ENCODE measurements at regions not wholly inside any gene's neighbourhood (a gene's known extent, or its start where the extent isn't known, plus 50 kb on each side); places are given as distances from the start of the nearest gene placed in this dataset.

- Mint-ChIP-seq H3K27ac (ENCODE audit: unreplicated experiment) (no peak overlapping the region), H3K9me3 (ENCODE audit: unreplicated experiment) (peaks cover 15% of the 10 kb centered on the region), H3K4me3 (ENCODE audit: unreplicated experiment) (no peak overlapping the region), H3K36me3 (ENCODE audit: low read depth, unreplicated experiment) (no peaks in the 10 kb centered on the region), H3K27me3 (ENCODE audit: low read depth, unreplicated experiment) (no peaks in the 10 kb centered on the region), H3K4me1 (ENCODE audit: low read depth, unreplicated experiment) (no peaks in the 10 kb centered on the region)
- H3K4me3 ChIP-seq (ENCODE audit: insufficient read depth, low read depth, low read length), result no peak overlapping the region
- FAIRE-seq (no peak), DNase-seq (ENCODE audit: low read depth) (no peak)
- no peaks in the 10 kb centered on the region for H3K4me1 ChIP-seq (ENCODE audit: insufficient read depth, low read length)
- H3K36me3 ChIP-seq (ENCODE audit: insufficient read depth, low read length), result no peaks in the 10 kb centered on the region
- no peaks in the 10 kb centered on the region for H3K79me2 ChIP-seq (ENCODE audit: insufficient read depth, low read length)
- H3K27me3 ChIP-seq (ENCODE audit: insufficient read depth, low read length), result no peaks in the 10 kb centered on the region
- TF ChIP-seq EZH2 (IDR thresholded peaks at IDR 0.05; ENCODE audit: insufficient read depth, low read length), result no peak
- no peak for TF ChIP-seq CTCF (IDR thresholded peaks at IDR 0.05; ENCODE audit: insufficient read depth, low read depth, low read length)
- H3K4me2 ChIP-seq (ENCODE audit: low read length), result no peak overlapping the region
- no peak overlapping the region for H2AFZ ChIP-seq (ENCODE audit: low read depth, low read length)
- no peaks in the 10 kb centered on the region for H3K9me3 ChIP-seq (ENCODE audit: insufficient read depth, low read depth, low read length)
- H3K9ac ChIP-seq (ENCODE audit: low read length), result no peak overlapping the region
- H3K27ac ChIP-seq (ENCODE audit: low read depth, low read length), result no peak overlapping the region
- no peaks in the 10 kb centered on the region for H4K20me1 ChIP-seq (ENCODE audit: insufficient read depth, low read length)
These were observed 94.2 kb upstream of the ENPEP start for GRCh38 chr4:110381784-110382183.

- no peak overlapping the region for H3K9ac ChIP-seq (ENCODE audit: low read length)
- no peak overlapping the region for H3K4me3 Mint-ChIP-seq (ENCODE audit: unreplicated experiment)
- H3K4me2 ChIP-seq (ENCODE audit: low read length), result no peak overlapping the region
- H3K4me1 Mint-ChIP-seq (ENCODE audit: low read depth, unreplicated experiment), result peaks cover 8% of the 10 kb centered on the region
- H3K27ac ChIP-seq (ENCODE audit: low read depth, low read length), result no peak overlapping the region
- H4K20me1 ChIP-seq (ENCODE audit: insufficient read depth, low read length), result no peaks in the 10 kb centered on the region
- FAIRE-seq (no peak), DNase-seq (ENCODE audit: low read depth) (no peak)
- TF ChIP-seq EZH2 (IDR thresholded peaks at IDR 0.05; ENCODE audit: insufficient read depth, low read length) (no peak), CTCF (IDR thresholded peaks at IDR 0.05; ENCODE audit: insufficient read depth, low read depth, low read length) (no peak)
- no peaks in the 10 kb centered on the region for H3K9me3 ChIP-seq (ENCODE audit: insufficient read depth, low read depth, low read length)
- H3K27me3 Mint-ChIP-seq (ENCODE audit: low read depth, unreplicated experiment), result no peaks in the 10 kb centered on the region
- H3K9me3 Mint-ChIP-seq (ENCODE audit: unreplicated experiment), result peaks cover 7% of the 10 kb centered on the region
- no peaks in the 10 kb centered on the region for H3K36me3 Mint-ChIP-seq (ENCODE audit: low read depth, unreplicated experiment)
- no peaks in the 10 kb centered on the region for H3K79me2 ChIP-seq (ENCODE audit: insufficient read depth, low read length)
- H3K27ac Mint-ChIP-seq (ENCODE audit: unreplicated experiment), result no peak overlapping the region
- no peaks in the 10 kb centered on the region for H3K4me1 ChIP-seq (ENCODE audit: insufficient read depth, low read length)
- H3K4me3 ChIP-seq (ENCODE audit: insufficient read depth, low read depth, low read length), result no peak overlapping the region
- no peaks in the 10 kb centered on the region for H3K27me3 ChIP-seq (ENCODE audit: insufficient read depth, low read length)
- no peak overlapping the region for H2AFZ ChIP-seq (ENCODE audit: low read depth, low read length)
- no peaks in the 10 kb centered on the region for H3K36me3 ChIP-seq (ENCODE audit: insufficient read depth, low read length)
These were observed 103.5 kb upstream of the ENPEP start for GRCh38 chr4:110372485-110372884.

DNA sequence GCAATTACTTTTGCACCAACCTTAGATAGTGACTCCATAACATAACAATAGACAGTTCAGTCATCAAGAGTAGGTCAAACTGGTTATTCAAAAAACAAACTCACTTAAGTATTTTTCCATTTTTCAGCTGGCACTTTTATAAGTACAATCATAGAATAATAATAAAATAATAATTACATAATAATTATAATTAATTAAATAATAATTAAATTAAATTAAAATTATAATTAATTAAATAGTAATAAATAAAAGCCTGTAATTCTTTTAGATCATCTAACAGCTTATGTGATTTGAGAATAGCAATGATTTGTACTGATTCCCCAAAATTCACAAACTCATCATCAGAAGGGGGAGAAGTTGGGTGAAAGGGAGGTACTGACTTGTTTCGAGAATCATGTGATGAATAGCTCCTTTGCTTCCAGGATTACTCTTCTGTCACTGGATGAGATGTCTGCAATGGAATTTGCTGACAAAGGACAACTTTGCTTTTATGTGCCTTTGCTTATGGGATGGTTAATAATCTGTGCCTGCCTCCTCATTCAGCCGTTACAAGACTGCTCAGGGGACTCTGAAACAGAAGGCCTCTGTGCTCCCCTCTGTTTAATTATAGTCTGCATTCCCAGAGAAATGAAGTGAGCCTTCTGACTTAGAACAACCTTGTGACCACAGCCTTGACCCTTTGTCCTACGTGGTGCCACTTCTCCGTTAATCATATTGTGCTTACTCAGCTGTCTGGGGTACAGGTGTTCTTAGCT lies 104.8 kb upstream of the ENPEP start:
- no peak overlapping the region for H2AFZ ChIP-seq (ENCODE audit: low read depth, low read length)
- no peaks in the 10 kb centered on the region for H3K27me3 Mint-ChIP-seq (ENCODE audit: low read depth, unreplicated experiment)
- peaks cover 10% of the 10 kb centered on the region for H3K9me3 Mint-ChIP-seq (ENCODE audit: unreplicated experiment)
- no peaks in the 10 kb centered on the region for H3K4me1 ChIP-seq (ENCODE audit: insufficient read depth, low read length)
- FAIRE-seq, result no peak
- H3K4me3 ChIP-seq (ENCODE audit: insufficient read depth, low read depth, low read length), result no peak overlapping the region
- peaks cover 8% of the 10 kb centered on the region for H3K4me1 Mint-ChIP-seq (ENCODE audit: low read depth, unreplicated experiment)
- H3K4me2 ChIP-seq (ENCODE audit: low read length), result no peak overlapping the region
- no peaks in the 10 kb centered on the region for H3K27me3 ChIP-seq (ENCODE audit: insufficient read depth, low read length)
- no peak overlapping the region for H3K4me3 Mint-ChIP-seq (ENCODE audit: unreplicated experiment)
- H3K27ac Mint-ChIP-seq (ENCODE audit: unreplicated experiment), result peak overlapping the region; percentile 7
- H3K9ac ChIP-seq (ENCODE audit: low read length), result no peak overlapping the region
- no peaks in the 10 kb centered on the region for H3K9me3 ChIP-seq (ENCODE audit: insufficient read depth, low read depth, low read length)
- H3K36me3 ChIP-seq (ENCODE audit: insufficient read depth, low read length), result no peaks in the 10 kb centered on the region
- H3K36me3 Mint-ChIP-seq (ENCODE audit: low read depth, unreplicated experiment), result no peaks in the 10 kb centered on the region
- H3K79me2 ChIP-seq (ENCODE audit: insufficient read depth, low read length), result no peaks in the 10 kb centered on the region
- TF ChIP-seq CTCF (IDR thresholded peaks at IDR 0.05; ENCODE audit: insufficient read depth, low read depth, low read length) (no peak), EZH2 (IDR thresholded peaks at IDR 0.05; ENCODE audit: insufficient read depth, low read length) (no peak)
- peak; percentile 2 for DNase-seq (ENCODE audit: low read depth)
- no peak overlapping the region for H3K27ac ChIP-seq (ENCODE audit: low read depth, low read length)
- H4K20me1 ChIP-seq (ENCODE audit: insufficient read depth, low read length), result no peaks in the 10 kb centered on the region

Measured in astrocyte (in vitro differentiated cells and primary cell).